HG03354 (cell line): ENCODE measurements at regions not wholly inside any gene's neighbourhood (a gene's known extent, or its start where the extent isn't known, plus 50 kb on each side); places are given as distances from the start of the nearest gene placed in this dataset.
"Not testable (repeated sequence)": the region's sequence is repeated elsewhere in the genome, so short reads cannot be mapped to it uniquely, and the experiment has no call there.

ENCODE experiments used
- ATAC-seq: cut with Tn5 transposase; IDR thresholded peaks from one replicate; pipeline ENCODE4 v1.9.1; 2021; ENCODE audit warnings: mild to moderate bottlenecking; ENCODE audit not compliant: unreplicated experiment, poor library complexity, severe bottlenecking

DNA sequence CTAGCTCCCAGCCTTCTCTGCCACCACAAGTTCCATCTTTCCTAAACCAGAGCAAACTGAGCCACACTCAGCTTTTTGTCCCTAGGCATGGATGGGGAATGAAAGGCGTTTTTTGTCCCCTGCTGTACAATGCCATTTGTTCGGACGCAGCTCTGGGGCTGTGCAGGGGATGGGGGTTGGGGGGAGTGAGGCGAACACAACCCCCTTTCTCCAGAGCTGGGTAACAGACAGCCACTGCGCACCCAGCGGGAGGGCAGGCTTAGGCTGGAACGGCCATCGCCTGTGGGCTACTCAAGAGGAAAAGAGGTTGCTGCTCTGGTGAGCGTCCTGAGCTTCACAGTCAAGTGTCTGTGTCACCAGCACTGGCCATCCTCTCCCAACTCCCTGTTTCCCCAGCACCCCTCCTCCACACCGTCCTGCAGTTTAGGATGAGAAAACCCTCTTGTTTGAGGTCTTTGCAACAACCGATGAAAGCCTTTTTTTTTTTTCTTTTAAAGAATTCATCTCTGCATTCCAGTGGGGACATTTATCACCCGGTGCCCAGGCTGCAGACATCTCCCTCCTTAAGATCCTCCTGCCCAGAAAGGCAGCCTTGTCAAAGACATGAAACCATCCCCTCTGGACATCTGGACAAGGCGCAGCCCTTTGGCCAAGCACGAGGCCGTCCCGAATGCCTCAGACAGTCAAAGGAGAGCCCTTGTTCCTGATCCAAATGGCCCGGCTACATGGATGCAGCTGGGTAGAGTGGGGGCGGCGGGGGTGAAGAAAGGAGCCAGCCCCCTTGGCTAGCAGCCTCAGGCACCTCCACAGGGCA is 419.6 kb downstream of the BCOR start:
- ATAC-seq, result no peak

DNA sequence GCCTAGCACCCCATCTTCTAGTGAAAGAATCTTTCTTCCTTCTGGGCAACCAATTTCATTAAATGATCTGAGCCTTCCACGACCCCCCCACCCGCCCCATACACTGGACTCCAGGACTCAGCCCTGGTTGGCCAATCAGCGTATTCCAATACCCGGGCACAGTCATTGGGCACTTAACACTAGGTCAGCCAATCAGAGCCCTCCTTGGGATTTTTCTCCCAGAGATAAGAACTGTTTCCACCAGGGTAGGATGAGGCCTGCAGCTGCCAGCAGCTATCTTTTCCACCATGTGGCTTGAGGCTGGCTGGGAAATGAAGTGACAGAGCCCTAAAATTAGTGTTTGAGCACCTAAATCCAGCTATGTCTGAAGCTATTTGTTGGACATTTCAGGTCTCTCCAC is 418.8 kb downstream of the BCOR start:
- no peak for ATAC-seq

DNA sequence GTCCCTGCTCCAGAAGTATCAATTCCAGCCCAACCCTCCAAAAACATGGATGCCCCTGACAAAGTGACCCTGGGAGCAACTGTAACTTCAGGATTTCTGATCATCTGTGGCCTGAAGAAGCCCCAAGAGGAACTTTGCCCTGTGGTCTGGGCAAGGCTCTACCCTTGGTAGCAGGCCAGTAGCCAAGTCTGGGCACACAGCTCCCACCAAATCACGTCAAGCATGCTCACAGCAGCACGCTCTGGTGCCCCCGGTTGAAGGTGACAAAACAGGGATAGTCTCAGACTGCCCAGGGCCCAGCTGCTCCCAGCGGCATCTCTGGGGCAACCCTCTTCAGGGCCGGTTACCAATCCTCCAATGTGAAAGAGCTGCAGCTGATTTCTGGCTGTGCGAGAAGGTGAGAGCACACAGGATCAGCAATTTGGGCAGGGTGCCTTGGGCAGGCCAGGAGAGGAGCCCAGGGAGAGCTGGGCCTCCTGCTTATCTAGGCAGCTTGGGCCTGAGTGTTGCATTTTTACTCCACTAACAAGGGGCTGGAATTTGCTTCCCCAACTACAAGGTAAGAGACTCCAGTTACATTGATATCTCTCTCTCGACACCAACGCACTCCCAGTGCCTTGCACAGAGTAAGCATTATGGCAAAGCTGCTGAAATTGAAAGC is 418.1 kb downstream of the BCOR start:
- no peak for ATAC-seq

DNA sequence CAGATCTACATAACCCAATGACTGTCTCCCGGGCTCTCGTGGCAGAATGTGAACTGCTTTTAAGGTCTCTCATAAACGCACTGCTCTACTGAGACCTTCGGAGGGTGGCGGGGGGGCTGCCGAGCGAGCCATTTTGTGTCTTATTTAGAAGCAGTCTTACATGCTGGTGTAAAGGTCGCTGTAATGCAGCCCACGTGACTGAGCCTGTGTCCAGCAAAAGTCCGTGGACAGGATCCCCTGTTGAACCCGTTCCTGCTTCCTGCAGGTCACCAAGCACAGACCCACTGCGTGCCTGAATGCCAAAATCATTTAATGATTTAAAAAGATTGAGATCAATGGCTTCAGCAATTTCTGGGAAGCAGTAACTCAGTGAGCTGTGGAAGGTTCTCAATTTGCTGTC is 415.9 kb downstream of the BCOR start:
- ATAC-seq, result no peak

DNA sequence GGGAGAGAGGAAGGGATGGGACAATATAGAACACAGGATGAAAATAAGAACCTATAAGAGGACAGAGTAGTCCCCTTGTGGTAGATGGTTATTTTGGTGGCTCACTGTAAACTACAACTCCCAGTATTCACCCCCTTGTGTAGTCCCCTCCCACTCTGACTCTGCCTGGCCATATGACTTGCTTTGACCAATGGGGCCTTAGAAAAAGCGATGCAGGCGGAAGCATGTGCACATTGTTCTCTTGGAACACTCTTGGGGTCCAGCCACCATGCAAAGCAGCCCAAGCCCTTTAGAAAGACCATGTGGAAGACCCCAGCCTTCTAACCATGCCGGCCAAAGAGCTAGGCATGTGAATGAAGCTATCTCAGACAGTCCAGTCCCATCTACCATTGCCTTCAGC is 415.0 kb downstream of the BCOR start:
- no peak for ATAC-seq

DNA sequence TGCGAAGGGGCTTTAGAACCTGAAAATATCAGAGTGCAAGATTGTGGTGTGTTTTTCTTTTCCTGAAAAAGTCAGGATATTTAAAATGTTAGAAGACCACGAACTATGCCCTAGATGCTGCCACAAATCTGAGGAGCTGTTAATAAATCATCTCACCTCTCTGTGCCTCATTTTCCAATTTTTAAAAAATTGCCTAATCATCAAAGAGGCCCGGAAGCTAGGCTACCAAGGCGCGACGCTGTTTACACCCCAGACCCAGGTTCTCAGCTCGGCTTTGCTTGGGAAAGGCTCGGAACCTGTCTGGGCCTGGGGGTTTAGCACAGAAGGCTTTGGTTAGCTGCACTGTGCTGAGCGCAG is 409.6 kb downstream of the BCOR start:
- ATAC-seq, result no peak

DNA sequence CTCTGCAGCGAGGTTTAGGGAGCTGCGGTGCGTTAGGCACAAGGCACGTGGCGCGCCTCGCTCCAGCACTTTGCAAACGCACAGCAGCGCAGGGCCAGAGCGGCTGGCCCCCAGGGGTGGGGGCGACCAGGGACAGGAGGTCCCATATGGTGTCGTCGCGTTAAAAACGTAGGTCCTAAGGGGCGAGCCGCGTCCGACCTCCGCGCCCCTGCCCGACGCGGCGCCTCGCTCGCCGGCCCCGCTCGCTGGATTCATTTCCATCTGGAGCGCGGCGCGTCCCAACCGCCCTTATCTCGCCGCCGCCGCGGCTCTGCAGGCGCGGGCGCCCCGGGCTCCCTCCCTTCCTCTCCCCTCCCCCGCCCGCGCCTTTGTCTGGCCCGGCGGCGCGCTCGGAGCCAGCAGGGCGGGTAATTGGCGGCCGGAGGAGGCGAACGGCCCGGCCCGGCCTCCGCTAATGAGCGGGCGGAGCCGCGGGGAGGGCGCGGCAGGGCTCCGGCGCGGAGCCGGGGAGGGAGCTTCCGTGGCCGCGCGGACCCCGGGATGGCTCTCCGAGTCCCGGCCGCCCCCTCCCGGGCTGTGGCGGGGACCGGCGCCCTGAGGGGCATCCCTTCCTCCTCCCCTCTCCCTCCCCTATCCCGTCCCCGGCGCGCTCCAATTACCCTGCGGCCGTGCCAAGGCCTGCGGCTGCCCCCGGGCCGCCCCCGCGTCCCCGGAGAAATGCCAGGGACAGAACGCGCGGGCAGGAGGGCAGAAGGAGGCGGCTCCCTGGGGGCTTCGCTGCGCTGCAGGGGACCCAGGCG is 409.0 kb downstream of the BCOR start:
- ATAC-seq, result no peak

DNA sequence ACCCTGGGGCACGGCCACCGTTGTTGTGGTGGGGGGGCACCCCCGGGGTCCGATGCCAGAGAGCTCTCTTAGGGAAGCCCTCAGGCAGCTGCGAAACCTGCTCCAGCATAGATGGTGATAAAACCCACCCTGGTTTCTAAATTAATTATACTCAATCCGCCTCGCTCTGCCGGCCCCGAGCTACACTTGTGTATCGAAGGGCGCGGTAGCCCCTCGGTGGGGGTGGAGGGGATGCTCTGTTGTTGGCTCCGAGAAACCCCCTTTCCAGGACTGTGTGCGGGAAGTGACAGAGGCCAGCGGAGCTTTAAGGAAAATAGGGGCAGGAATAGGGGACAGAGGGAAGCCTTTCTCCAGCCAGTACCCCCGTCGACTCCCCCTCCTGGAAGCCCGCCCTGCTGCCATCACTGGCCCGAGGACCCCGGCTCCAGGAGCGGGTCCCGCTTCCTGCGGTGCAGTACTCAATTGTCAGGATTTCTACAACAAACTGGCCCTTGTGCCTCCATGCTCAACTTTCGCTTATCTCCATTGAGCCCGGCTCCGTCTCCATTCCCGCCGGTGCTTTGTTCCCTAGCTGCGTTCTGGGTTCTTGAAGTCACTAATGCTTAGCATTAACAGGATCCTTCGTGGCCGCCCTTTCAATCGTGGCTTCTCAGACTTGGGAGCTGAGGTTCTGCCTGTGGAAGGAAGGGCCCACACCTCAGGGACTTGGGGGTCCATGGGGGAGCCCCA is 408.2 kb downstream of the BCOR start:
- no peak for ATAC-seq

DNA sequence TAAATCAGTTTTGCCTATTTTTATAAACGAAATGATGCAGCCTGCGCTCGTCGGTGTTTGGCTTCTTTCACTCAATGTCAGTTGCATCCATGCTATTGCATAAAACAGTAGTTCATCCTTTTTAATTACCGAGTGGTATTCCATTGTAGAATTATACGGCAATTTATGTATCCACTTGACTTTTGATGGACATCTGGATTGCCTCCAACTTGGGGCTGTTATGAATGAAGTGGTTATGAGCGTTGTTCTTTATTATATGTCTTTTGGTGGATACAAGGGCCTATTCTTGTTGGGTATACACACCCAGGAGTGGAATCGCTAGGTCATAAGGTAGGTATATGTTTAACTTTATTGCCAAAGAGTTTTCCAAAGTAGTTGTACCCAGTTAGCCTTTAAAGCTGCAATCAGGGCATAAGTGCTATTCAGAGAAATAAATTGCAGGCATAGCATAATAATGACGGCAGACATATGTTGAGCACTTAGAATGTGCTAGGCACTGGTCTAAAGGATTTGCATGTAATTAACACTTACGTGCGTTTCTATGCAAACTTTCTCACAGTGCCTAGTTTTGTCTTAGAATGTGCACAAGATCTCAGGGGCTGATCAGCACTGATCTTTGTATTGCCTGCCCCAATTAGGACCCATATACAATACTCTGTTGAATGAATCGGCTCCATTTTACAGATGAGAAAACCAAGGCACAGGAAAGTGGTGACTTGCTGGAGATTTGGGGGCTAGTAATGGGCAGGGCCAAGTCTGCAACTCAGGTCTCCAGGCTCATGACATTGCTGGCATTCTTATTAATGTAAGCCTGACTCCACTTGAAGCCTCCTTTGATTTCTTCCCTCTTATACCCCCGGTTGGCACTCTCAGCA is 407.0 kb downstream of the BCOR start:
- no peak for ATAC-seq

DNA sequence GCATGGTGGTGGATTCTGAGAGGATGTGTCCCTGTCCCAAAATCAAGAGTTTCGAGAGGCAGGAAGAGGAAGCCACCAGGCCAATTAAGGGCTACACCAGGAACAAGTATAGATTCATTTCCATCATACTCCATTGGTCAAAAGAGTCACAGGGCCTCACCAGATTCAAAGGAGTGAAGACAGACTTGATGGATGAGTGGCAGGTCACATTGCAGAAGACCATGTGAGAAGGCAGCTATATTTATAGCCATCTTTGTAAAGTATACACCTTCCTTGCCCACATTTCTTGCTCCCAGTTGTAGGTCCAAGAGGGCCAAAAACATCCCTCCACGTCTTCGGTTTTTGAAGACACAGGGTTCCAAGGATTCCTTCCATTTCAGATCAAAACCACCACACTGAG is 406.0 kb downstream of the BCOR start:
- ATAC-seq, result no peak

DNA sequence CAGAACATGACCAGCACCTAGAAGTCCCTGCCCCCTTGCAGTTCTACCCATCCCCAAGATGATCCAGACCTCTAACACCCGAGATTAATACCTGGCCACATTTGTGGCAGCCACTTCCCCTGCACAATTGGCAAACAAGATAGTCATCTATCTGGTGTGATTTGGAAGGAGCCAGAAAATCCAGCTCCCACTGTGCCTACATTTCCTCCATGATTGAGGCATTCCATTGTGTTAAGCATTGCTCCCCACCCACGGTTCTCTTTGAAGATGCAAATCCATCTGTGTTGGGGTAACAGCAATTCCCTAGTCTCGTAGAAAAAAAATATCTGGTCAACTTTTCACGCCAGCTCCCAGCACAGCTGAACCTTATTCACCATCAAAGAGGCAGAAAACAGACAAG is 405.0 kb downstream of the BCOR start:
- ATAC-seq, result no peak

DNA sequence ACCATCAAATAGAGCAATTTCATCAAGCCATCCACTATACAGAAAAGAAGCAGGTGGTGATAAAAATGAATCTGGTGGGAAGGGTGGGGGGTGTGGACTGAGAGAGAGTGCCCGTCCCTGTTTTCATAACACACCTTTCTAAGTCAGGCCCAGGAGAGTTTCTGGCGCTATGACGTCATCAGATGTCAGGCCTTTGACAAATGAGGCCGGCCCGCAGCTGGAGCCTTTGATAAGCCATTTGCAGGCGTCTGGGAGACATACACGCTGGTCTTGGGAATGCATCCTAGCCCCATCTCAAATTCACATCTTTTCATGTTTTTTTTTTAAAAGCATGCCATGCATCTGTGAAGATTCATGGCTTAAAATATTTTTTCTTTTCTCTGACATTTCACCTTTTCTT is 404.5 kb downstream of the BCOR start:
- no peak for ATAC-seq

DNA sequence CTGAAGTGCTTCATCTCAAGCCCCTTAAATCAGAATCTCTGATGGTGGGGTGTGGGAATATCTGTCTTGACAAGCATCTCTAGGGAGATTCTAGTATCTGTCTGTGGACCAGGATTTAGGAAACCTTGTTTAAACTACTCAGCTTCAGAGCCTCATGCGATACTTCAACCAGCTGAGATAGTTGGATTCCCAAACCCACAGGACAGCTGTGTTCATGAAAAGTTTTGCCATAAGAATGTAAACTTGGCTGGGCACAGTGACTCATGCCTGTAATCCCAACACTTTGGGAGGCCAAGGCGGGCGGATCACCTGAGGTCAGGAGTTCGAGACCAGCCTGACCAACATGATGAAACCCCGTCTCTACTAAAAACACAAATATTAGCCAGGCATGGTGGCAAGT is 395.1 kb downstream of the BCOR start:
- ATAC-seq, result not testable (repeated sequence)

DNA sequence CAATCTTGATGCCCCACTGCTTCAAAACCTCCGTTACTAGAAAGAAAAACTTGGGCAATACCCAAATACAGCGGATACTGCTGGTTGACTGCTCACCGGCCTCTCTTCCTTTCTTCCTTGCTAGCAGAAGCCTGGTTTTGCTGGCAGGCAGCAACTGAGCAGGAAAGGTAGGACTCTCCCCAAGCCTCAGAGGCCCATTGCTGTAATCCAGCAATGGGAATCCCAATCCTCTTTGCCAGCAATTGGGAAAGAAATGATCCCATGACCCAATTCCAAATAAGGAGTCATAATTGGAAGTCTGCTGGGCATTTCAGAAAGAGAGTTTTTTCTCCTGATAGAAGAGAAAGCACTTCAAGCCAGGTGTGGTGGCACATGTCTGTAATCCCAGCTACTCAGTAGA is 394.5 kb downstream of the BCOR start:
- ATAC-seq, result no peak

DNA sequence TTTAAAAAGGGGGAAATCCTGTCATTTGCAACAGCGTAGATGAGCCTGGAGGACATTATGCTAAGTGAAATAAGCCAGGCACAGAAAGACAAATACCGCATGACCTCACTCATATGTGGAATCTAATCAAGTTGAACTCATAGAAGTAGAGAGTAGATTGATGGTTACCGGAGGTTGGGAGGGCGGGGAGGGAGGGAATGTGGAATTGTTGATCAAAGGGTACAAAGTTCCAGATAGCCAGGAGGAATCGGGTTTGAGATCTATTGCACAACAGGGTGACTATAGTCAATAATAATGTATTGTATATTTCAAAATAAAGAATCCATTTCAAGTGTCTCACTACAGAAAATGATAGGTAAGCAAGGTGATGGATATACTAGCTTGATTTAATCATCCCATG is 393.2 kb downstream of the BCOR start:
- no peak for ATAC-seq

DNA sequence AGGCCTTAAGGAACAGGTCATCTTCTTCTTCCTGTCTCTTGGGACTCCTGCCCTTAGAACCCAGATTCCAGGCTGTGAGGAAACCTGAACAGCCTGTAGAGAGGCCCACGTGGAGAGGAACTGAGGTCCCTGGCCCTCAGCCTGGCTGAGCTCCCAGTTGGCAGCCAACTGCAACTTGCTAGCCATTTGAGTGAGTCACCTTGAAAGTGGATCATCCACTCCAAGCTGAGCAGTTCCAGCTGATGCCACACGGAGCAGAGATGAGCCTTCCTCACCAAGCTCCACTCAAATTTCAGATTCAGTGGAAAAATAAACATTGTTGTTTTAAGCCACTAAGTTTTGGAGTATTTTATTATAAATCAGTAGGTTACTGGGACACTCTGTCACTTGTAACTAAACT is 392.5 kb downstream of the BCOR start:
- no peak for ATAC-seq

DNA sequence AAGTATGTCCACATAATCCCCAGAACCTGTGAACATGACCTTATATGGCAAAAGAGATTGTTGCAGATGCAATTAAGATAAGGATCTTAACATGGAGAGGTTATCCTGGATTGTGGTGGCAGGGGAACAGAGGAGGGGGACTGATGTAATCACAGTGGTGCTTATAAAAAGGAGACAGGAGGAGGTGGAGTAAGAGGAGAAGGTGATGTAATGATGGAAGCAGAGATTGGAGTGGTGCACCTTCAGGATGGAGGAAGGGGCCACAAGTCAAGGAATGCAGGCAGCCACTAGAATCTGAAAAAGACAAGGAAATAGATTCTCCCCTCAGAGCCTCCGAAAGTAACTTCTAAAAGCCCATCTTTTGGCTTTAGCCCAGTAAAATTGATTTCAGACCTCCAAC is 388.4 kb downstream of the BCOR start:
- ATAC-seq, result no peak

DNA sequence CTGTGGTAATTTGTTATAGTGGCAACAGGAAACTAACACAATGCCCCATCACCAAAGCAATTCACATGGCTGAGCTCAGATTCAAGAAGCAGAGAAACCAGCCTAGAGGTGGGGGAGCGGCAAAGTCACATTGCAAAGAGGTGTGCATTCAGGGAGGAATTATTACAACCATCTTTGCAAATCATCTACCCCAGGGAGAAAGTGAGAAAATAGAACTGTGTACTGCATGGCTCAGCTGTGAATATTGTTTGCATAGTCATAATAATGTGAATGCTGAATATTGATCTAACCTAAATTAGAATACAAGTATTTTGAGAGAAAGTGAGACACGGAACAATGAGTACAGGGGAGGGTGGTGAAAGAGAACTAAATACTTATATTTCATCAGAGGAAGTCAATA is 387.9 kb downstream of the BCOR start:
- ATAC-seq, result no peak

DNA sequence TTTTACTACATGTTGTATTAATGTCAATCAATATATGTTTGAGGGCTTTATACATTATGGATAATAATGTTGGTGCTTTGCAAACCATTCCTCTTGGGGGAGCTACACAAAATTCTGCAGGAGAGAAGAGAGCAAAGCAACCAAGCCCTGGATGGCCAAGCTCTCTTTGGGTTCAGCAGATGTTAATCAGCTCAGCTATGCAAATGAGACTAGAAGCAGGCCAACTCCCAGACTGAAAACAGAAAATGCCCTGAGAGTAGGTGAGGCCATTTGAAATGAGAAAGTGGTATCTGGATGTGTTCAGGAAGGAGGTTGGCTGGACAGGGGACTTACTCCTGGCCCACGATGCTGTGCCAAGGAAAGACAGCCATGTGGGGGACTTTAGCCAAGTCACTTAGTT is 387.0 kb downstream of the BCOR start:
- ATAC-seq, result no peak
